ENCODE measurements at regions not wholly inside any gene's neighbourhood (a gene's known extent, or its start where the extent isn't known, plus 50 kb on each side); places are given as distances from the start of the nearest gene placed in this dataset.

- no TSS peak for BruUV-seq (replicated peaks)
- H3K36me3 ChIP-seq (ENCODE audit: control insufficient read depth, insufficient read depth, low read length) = no peaks in the 10 kb centered on the region
- H3K36me3 Mint-ChIP-seq (ENCODE audit: insufficient read depth, unreplicated experiment) = no peaks in the 10 kb centered on the region
- no peaks in the 10 kb centered on the region for H3K9me3 Mint-ChIP-seq (ENCODE audit: unreplicated experiment)
- no peak overlapping the region for H3K4me3 Mint-ChIP-seq (ENCODE audit: unreplicated experiment)
- intact Hi-C loops (cut with micrococcal nuclease; ENCODE audit: unreplicated experiment) = no loop called here
- no peaks in the 10 kb centered on the region for H3K27me3 ChIP-seq (replicated peaks; ENCODE audit: control insufficient read depth, insufficient read depth, low read length)
- no peak for DNase-seq
- H3K9me3 ChIP-seq = no peaks in the 10 kb centered on the region
- CTCF ChIA-PET = no interaction called here
- TF ChIP-seq CTCF (IDR thresholded peaks at IDR 0.05; ENCODE audit: insufficient read depth in 1 of 2, low read depth in 1 of 2, low read length in 1 of 2, severe bottlenecking in 1 of 2, unreplicated experiment in 1 of 2) = no peak
- no peaks in the 10 kb centered on the region for H3K27me3 Mint-ChIP-seq (ENCODE audit: insufficient read depth, unreplicated experiment)
- H3K4me1 ChIP-seq = no peaks in the 10 kb centered on the region
- H3K27ac Mint-ChIP-seq (ENCODE audit: unreplicated experiment) = no peak overlapping the region
- H3K4me3 ChIP-seq (ENCODE audit: low read depth, low read length) = no peak overlapping the region
- no peaks in the 10 kb centered on the region for H3K4me1 Mint-ChIP-seq (ENCODE audit: low read depth, unreplicated experiment)
- POLR2A ChIA-PET = no interaction called here
Measured at GRCh38 chr10:43756341-43756740, 107.7 kb upstream of the ZNF32 start.

- POLR2A ChIA-PET = no interaction called here
- DNase-seq = no peak
- Mint-ChIP-seq H3K27me3 (ENCODE audit: insufficient read depth, unreplicated experiment) (peaks cover under 1% of the 10 kb centered on the region), H3K36me3 (ENCODE audit: insufficient read depth, unreplicated experiment) (no peaks in the 10 kb centered on the region), H3K4me3 (ENCODE audit: unreplicated experiment) (no peak overlapping the region), H3K9me3 (ENCODE audit: unreplicated experiment) (no peaks in the 10 kb centered on the region), H3K27ac (ENCODE audit: unreplicated experiment) (no peak overlapping the region), H3K4me1 (ENCODE audit: low read depth, unreplicated experiment) (no peaks in the 10 kb centered on the region)
- no peak for TF ChIP-seq CTCF (IDR thresholded peaks at IDR 0.05; ENCODE audit: insufficient read depth in 1 of 2, low read depth in 1 of 2, low read length in 1 of 2, severe bottlenecking in 1 of 2, unreplicated experiment in 1 of 2)
- no TSS peak for BruUV-seq (replicated peaks)
- no peaks in the 10 kb centered on the region for H3K4me1 ChIP-seq
- no peaks in the 10 kb centered on the region for H3K9me3 ChIP-seq
- intact Hi-C loops (cut with micrococcal nuclease; ENCODE audit: unreplicated experiment) = no loop called here
- no peak overlapping the region for H3K4me3 ChIP-seq (ENCODE audit: low read depth, low read length)
- no peaks in the 10 kb centered on the region for H3K36me3 ChIP-seq (ENCODE audit: control insufficient read depth, insufficient read depth, low read length)
- no peaks in the 10 kb centered on the region for H3K27me3 ChIP-seq (replicated peaks; ENCODE audit: control insufficient read depth, insufficient read depth, low read length)
- CTCF ChIA-PET = interaction anchor here (0.6 kb wide), 1 partner anchor 45 kb away, joined by 5 read pairs; no protein-coding TSS in a partner anchor
Measured at GRCh38 chr10:43754569-43755260, 106.0 kb upstream of the ZNF32 start.

- Histone ChIP-seq H3K36me3 (ENCODE audit: control insufficient read depth, insufficient read depth, low read length) (no peaks in the 10 kb centered on the region), H3K4me3 (ENCODE audit: low read depth, low read length) (no peak overlapping the region), H3K4me1 (no peaks in the 10 kb centered on the region), H3K27me3 (replicated peaks; ENCODE audit: control insufficient read depth, insufficient read depth, low read length) (0 out of 2 replicates have a peak, but pooled peaks cover 1% of the 10 kb centered on the region), H3K9me3 (no peaks in the 10 kb centered on the region)
- intact Hi-C loops (cut with micrococcal nuclease; ENCODE audit: unreplicated experiment) = no loop called here
- H3K4me1 Mint-ChIP-seq (ENCODE audit: low read depth, unreplicated experiment) = peaks cover 7% of the 10 kb centered on the region
- H3K27ac Mint-ChIP-seq (ENCODE audit: unreplicated experiment) = no peak overlapping the region
- POLR2A ChIA-PET = no interaction called here
- CTCF ChIA-PET = no interaction called here
- no peaks in the 10 kb centered on the region for H3K9me3 Mint-ChIP-seq (ENCODE audit: unreplicated experiment)
- no peaks in the 10 kb centered on the region for H3K36me3 Mint-ChIP-seq (ENCODE audit: insufficient read depth, unreplicated experiment)
- no peak for DNase-seq
- no peak for TF ChIP-seq CTCF (IDR thresholded peaks at IDR 0.05; ENCODE audit: insufficient read depth in 1 of 2, low read depth in 1 of 2, low read length in 1 of 2, severe bottlenecking in 1 of 2, unreplicated experiment in 1 of 2)
- peaks cover 11% of the 10 kb centered on the region for H3K27me3 Mint-ChIP-seq (ENCODE audit: insufficient read depth, unreplicated experiment)
- H3K4me3 Mint-ChIP-seq (ENCODE audit: unreplicated experiment) = no peak overlapping the region
- BruUV-seq (replicated peaks) = no TSS peak
Measured at GRCh38 chr10:43753397-43754061, 104.8 kb upstream of the ZNF32 start.
